SK-N-SH treated with all-trans-retinoic acid at 6 μM for 48 hours (cell line): ENCODE measurements at regions not wholly inside any gene's neighbourhood (a gene's known extent, or its start where the extent isn't known, plus 50 kb on each side); places are given as distances from the start of the nearest gene placed in this dataset.

Source experiments
- ATAC-seq: fragments of 200-7000 bp; cut with Tn5 transposase; 3 replicates; pipeline ENCODE4 v1.9.1; 2020; ENCODE audit warnings: mild to moderate bottlenecking, moderate library complexity
- ARNTL ChIP-seq: fragments of 450-650 bp; formaldehyde crosslinking; IDR thresholded peaks from 2 replicates; pipeline ENCODE4 v1.5.0; 2020; ENCODE audit warnings: low read depth, mild to moderate bottlenecking, moderate library complexity, borderline replicate concordance
- BACH2 ChIP-seq: fragments of 250-450 bp; sonication (Bioruptor Pico); IDR thresholded peaks from 2 replicates; pipeline ENCODE4 v1.9.0; 2021; ENCODE audit warnings: mild to moderate bottlenecking, borderline replicate concordance
- CSDC2 ChIP-seq: fragments of 250-450 bp; sonication (Bioruptor Pico); IDR thresholded peaks from 2 replicates; pipeline ENCODE4 v1.5.0; 2020; ENCODE audit warnings: mild to moderate bottlenecking, moderate library complexity
- ESRRG ChIP-seq: fragments of 250-450 bp; sonication (Bioruptor Pico); IDR thresholded peaks from 2 replicates; pipeline ENCODE4 v1.6.1; 2021; ENCODE audit warnings: mild to moderate bottlenecking
- GLIS3 ChIP-seq: fragments of 250-450 bp; sonication (Bioruptor Pico); IDR thresholded peaks from 2 replicates; pipeline ENCODE4 v1.5.0; 2020; ENCODE audit warnings: mild to moderate bottlenecking, moderate library complexity
- PPARA ChIP-seq: fragments of 250-450 bp; sonication (Bioruptor Pico); IDR thresholded peaks from 2 replicates; pipeline ENCODE4 v1.5.0; 2020; ENCODE audit warnings: mild to moderate bottlenecking, borderline replicate concordance
- RARB ChIP-seq: fragments of 250-450 bp; sonication (Bioruptor Pico); IDR thresholded peaks from 2 replicates; pipeline ENCODE4 v1.8.0; 2021; ENCODE audit warnings: mild to moderate bottlenecking, moderate library complexity
- SNAI2 ChIP-seq: fragments of 250-450 bp; sonication (Bioruptor Pico); IDR thresholded peaks from 2 replicates; pipeline ENCODE4 v1.5.0; 2020; ENCODE audit warnings: mild to moderate bottlenecking, moderate library complexity
- TCF4 ChIP-seq: fragments of 250-450 bp; sonication (Bioruptor Pico); IDR thresholded peaks from 2 replicates; pipeline ENCODE4 v1.8.0; 2021; ENCODE audit warnings: mild to moderate bottlenecking, moderate library complexity, borderline replicate concordance
- TOX ChIP-seq: fragments of 250-450 bp; sonication (Bioruptor Pico); IDR thresholded peaks from 2 replicates; pipeline ENCODE4 v1.8.0; 2021; ENCODE audit warnings: mild to moderate bottlenecking, moderate library complexity, borderline replicate concordance
- ZC3H10 ChIP-seq: fragments of 250-450 bp; sonication (Bioruptor Pico); IDR thresholded peaks from 2 replicates; pipeline ENCODE4 v1.5.1; 2021; ENCODE audit warnings: mild to moderate bottlenecking, moderate library complexity
- ZFP3 ChIP-seq: fragments of 250-450 bp; sonication (Bioruptor Pico); IDR thresholded peaks from 2 replicates; pipeline ENCODE4 v1.5.0; 2020; ENCODE audit warnings: mild to moderate bottlenecking, moderate library complexity
- ZNF565 ChIP-seq: fragments of 450-650 bp; formaldehyde crosslinking; conservative IDR thresholded peaks from 2 replicates; pipeline ENCODE4 v1.5.0; 2020; ENCODE audit warnings: low read depth, mild to moderate bottlenecking, moderate library complexity
- ZNF70 ChIP-seq: fragments of 450-650 bp; formaldehyde crosslinking; IDR thresholded peaks from 2 replicates; pipeline ENCODE4 v1.5.0; 2020; ENCODE audit warnings: mild to moderate bottlenecking, moderate library complexity
- ZNF8 ChIP-seq: fragments of 450-650 bp; formaldehyde crosslinking; IDR thresholded peaks from 2 replicates; pipeline ENCODE4 v1.5.0; 2020; ENCODE audit warnings: mild to moderate bottlenecking, moderate library complexity
- TF ChIP-seq, protein P1 (sequence below): fragments of 250-450 bp; sonication (Bioruptor Pico); IDR thresholded peaks from 2 replicates; pipeline ENCODE4 v1.8.0; 2021; ENCODE audit warnings: low read depth, mild to moderate bottlenecking, moderate library complexity, borderline replicate concordance
- TF ChIP-seq, protein P2 (sequence below): fragments of 250-450 bp; sonication (Bioruptor Pico); IDR thresholded peaks from 2 replicates; pipeline ENCODE4 v1.5.0; 2020; ENCODE audit warnings: mild to moderate bottlenecking, moderate library complexity
- TF ChIP-seq, protein P3 (sequence below): fragments of 250-450 bp; sonication (Bioruptor Pico); IDR thresholded peaks from 2 replicates; pipeline ENCODE4 v1.5.1; 2021; ENCODE audit warnings: mild to moderate bottlenecking, moderate library complexity
- TF ChIP-seq, protein P4 (sequence below): fragments of 250-450 bp; sonication (Bioruptor Pico); IDR thresholded peaks from 2 replicates; pipeline ENCODE4 v1.5.1; 2020; ENCODE audit warnings: low read depth, mild to moderate bottlenecking, moderate library complexity
- TF ChIP-seq, protein P5 (sequence below): fragments of 250-450 bp; sonication (Bioruptor Pico); IDR thresholded peaks from 2 replicates; pipeline ENCODE4 v1.8.0; 2020; ENCODE audit warnings: mild to moderate bottlenecking, moderate library complexity, borderline replicate concordance

DNA sequence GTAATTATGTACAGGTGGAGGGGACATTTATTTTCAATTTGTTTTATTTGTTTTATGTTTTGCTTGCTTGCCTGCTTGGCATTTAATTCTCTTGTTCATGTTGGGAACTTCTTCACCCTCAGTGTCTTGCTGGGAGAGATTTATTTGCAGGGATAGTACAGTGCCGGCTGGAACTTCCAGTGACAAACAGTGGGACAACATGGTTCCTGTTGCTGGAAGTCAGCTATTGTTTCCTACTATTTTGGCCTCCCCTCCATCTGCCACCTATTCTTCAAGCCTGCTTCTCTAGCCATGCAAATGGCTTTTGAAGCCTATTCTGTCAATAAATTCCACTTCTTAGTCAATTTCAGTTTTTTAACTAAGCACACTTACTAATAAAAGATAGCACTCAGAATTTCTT lies 105.4 kb upstream of the BANK1 start:
- TF ChIP-seq, protein P1, sequence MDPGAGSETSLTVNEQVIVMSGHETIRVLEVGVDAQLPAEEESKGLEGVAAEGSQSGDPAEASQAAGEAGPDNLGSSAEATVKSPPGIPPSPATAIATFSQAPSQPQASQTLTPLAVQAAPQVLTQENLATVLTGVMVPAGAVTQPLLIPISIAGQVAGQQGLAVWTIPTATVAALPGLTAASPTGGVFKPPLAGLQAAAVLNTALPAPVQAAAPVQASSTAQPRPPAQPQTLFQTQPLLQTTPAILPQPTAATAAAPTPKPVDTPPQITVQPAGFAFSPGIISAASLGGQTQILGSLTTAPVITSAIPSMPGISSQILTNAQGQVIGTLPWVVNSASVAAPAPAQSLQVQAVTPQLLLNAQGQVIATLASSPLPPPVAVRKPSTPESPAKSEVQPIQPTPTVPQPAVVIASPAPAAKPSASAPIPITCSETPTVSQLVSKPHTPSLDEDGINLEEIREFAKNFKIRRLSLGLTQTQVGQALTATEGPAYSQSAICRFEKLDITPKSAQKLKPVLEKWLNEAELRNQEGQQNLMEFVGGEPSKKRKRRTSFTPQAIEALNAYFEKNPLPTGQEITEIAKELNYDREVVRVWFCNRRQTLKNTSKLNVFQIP (CRISPR knock-in tag): no peak
- TF ChIP-seq TCF4: no peak
- TF ChIP-seq ZFP3: no peak
- TF ChIP-seq ZNF8 (CRISPR knock-in tag): no peak
- TF ChIP-seq, protein P2, sequence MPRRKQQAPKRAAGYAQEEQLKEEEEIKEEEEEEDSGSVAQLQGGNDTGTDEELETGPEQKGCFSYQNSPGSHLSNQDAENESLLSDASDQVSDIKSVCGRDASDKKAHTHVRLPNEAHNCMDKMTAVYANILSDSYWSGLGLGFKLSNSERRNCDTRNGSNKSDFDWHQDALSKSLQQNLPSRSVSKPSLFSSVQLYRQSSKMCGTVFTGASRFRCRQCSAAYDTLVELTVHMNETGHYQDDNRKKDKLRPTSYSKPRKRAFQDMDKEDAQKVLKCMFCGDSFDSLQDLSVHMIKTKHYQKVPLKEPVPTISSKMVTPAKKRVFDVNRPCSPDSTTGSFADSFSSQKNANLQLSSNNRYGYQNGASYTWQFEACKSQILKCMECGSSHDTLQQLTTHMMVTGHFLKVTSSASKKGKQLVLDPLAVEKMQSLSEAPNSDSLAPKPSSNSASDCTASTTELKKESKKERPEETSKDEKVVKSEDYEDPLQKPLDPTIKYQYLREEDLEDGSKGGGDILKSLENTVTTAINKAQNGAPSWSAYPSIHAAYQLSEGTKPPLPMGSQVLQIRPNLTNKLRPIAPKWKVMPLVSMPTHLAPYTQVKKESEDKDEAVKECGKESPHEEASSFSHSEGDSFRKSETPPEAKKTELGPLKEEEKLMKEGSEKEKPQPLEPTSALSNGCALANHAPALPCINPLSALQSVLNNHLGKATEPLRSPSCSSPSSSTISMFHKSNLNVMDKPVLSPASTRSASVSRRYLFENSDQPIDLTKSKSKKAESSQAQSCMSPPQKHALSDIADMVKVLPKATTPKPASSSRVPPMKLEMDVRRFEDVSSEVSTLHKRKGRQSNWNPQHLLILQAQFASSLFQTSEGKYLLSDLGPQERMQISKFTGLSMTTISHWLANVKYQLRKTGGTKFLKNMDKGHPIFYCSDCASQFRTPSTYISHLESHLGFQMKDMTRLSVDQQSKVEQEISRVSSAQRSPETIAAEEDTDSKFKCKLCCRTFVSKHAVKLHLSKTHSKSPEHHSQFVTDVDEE (CRISPR knock-in tag): no peak
- no peak for ATAC-seq

DNA sequence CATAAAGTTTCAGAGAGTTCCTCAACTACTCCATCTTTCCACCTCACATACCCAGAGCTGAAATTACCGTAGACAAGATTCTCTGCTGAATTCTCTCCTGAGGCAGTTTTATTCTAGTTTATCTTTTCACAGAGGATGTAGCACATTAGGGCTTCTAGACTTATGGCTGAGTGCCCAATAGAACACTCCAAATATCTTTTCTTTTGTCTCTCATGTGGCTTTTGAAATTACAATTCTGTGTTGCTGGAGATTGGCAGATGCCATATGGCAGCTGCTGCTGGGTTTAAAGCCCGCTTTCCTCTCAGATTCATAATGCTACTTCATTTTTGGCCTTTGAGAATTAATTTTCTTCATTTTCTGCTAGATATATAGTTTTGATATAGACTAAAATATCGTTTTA lies 107.6 kb upstream of the BANK1 start:
- ATAC-seq: no peak
- TF ChIP-seq, protein P2 (CRISPR knock-in tag): no peak
- TF ChIP-seq SNAI2 (CRISPR knock-in tag) (no peak), RARB (CRISPR knock-in tag) (no peak), ARNTL (CRISPR knock-in tag) (no peak), ZNF565 (CRISPR knock-in tag) (no peak), ZC3H10 (no peak), PPARA (CRISPR knock-in tag) (no peak), ZNF70 (no peak), TOX (CRISPR knock-in tag) (no peak), TCF4 (no peak)
- TF ChIP-seq, protein P3, sequence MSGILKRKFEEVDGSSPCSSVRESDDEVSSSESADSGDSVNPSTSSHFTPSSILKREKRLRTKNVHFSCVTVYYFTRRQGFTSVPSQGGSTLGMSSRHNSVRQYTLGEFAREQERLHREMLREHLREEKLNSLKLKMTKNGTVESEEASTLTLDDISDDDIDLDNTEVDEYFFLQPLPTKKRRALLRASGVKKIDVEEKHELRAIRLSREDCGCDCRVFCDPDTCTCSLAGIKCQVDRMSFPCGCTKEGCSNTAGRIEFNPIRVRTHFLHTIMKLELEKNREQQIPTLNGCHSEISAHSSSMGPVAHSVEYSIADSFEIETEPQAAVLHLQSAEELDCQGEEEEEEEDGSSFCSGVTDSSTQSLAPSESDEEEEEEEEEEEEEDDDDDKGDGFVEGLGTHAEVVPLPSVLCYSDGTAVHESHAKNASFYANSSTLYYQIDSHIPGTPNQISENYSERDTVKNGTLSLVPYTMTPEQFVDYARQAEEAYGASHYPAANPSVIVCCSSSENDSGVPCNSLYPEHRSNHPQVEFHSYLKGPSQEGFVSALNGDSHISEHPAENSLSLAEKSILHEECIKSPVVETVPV (CRISPR knock-in tag): no peak
- TF ChIP-seq, protein P4, sequence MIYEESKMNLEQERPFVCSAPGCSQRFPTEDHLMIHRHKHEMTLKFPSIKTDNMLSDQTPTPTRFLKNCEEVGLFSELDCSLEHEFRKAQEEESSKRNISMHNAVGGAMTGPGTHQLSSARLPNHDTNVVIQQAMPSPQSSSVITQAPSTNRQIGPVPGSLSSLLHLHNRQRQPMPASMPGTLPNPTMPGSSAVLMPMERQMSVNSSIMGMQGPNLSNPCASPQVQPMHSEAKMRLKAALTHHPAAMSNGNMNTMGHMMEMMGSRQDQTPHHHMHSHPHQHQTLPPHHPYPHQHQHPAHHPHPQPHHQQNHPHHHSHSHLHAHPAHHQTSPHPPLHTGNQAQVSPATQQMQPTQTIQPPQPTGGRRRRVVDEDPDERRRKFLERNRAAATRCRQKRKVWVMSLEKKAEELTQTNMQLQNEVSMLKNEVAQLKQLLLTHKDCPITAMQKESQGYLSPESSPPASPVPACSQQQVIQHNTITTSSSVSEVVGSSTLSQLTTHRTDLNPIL (CRISPR knock-in tag): no peak
- TF ChIP-seq, protein P1 (CRISPR knock-in tag): no peak

DNA sequence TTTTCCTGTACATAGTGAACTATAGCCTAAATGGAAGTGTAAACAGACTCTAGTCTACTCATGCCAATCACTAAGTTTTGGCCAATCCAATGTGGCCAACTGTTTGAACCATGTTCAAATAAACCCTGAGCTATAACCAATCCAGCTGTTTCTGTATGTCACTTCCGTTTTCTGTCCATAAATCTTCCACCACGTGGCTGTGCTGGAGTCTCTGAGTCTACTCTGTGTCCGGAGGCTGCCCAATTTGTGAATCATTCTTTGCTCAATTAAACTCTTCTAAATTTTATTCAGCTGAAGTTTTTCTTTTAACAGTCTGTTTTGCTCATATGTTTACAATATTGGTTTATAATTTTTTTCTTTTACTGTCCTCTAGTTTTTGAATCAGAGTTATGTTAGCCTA lies 112.3 kb upstream of the BANK1 start:
- ATAC-seq: no peak
- no peak for TF ChIP-seq SNAI2 (CRISPR knock-in tag)
- TF ChIP-seq ZFP3: no peak
- TF ChIP-seq ESRRG (CRISPR knock-in tag): no peak
- TF ChIP-seq, protein P5, sequence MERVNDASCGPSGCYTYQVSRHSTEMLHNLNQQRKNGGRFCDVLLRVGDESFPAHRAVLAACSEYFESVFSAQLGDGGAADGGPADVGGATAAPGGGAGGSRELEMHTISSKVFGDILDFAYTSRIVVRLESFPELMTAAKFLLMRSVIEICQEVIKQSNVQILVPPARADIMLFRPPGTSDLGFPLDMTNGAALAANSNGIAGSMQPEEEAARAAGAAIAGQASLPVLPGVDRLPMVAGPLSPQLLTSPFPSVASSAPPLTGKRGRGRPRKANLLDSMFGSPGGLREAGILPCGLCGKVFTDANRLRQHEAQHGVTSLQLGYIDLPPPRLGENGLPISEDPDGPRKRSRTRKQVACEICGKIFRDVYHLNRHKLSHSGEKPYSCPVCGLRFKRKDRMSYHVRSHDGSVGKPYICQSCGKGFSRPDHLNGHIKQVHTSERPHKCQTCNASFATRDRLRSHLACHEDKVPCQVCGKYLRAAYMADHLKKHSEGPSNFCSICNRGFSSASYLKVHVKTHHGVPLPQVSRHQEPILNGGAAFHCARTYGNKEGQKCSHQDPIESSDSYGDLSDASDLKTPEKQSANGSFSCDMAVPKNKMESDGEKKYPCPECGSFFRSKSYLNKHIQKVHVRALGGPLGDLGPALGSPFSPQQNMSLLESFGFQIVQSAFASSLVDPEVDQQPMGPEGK (CRISPR knock-in tag): no peak
- TF ChIP-seq GLIS3 (CRISPR knock-in tag): no peak
- TF ChIP-seq ZNF8 (CRISPR knock-in tag): no peak
- no peak for TF ChIP-seq CSDC2
- TF ChIP-seq, protein P4 (CRISPR knock-in tag): no peak
- no peak for TF ChIP-seq TCF4
- no peak for TF ChIP-seq PPARA (CRISPR knock-in tag)
- no peak for TF ChIP-seq ARNTL (CRISPR knock-in tag)
- TF ChIP-seq TOX (CRISPR knock-in tag): no peak
- no peak for TF ChIP-seq ZNF70
- TF ChIP-seq ZC3H10: no peak
- no peak for TF ChIP-seq BACH2 (CRISPR knock-in tag)
